ENCODE measurements at regions not wholly inside any gene's neighbourhood (a gene's known extent, or its start where the extent isn't known, plus 50 kb on each side); places are given as distances from the start of the nearest gene placed in this dataset.

GRCh38 chr16:66130296-66130905 is 236.1 kb upstream of the CDH5 start:
- Histone ChIP-seq H3K27me3 (no peaks in the 10 kb centered on the region), H3K4me3 (replicated peaks in 1 of 3) (no peak overlapping the region), H3K36me3 (no peaks in the 10 kb centered on the region), H3K4me1 (peaks cover 0 to 7% of the 10 kb centered on the region in 2 donors), H3K27ac (peak overlapping the region in 1 of 3 donors; percentile 17), H3K9me3 (no peaks in the 10 kb centered on the region)
- TF ChIP-seq CTCF (IDR thresholded peaks at IDR 0.05) (no peak), POLR2A (IDR thresholded peaks at IDR 0.05) (no peak)
- intact Hi-C loops (cut with DNase I) = no loop called here
- 73 to 80% methylated on average over 5 of the region's 5 CpGs for WGBS, 2 donors
- DNase-seq = no peak

GRCh38 chr16:66129196-66129595 is 237.3 kb upstream of the CDH5 start:
- Histone ChIP-seq H3K27ac (no peak overlapping the region), H3K27me3 (no peaks in the 10 kb centered on the region), H3K36me3 (no peaks in the 10 kb centered on the region), H3K9me3 (no peaks in the 10 kb centered on the region), H3K4me3 (replicated peaks in 1 of 3) (no peak overlapping the region), H3K4me1 (no peaks in the 10 kb centered on the region)
- no peak for DNase-seq
- no peak for TF ChIP-seq CTCF (IDR thresholded peaks at IDR 0.05)
- no peak for TF ChIP-seq POLR2A (IDR thresholded peaks at IDR 0.05)
- intact Hi-C loops (cut with DNase I) = no loop called here
- 72 to 77% methylated on average over 4 of the region's 4 CpGs for WGBS, 2 donors

GRCh38 chr16:66128371-66128770 is 238.1 kb upstream of the CDH5 start:
- DNase-seq = no peak
- H3K9me3 ChIP-seq = no peaks in the 10 kb centered on the region
- H3K27me3 ChIP-seq = no peaks in the 10 kb centered on the region
- H3K4me3 ChIP-seq (replicated peaks in 1 of 3) = no peak overlapping the region
- intact Hi-C loops (cut with DNase I) = no loop called here
- H3K27ac ChIP-seq = no peak overlapping the region
- H3K36me3 ChIP-seq = no peaks in the 10 kb centered on the region
- no peak for TF ChIP-seq CTCF (IDR thresholded peaks at IDR 0.05)
- no peak for TF ChIP-seq POLR2A (IDR thresholded peaks at IDR 0.05)
- no peaks in the 10 kb centered on the region for H3K4me1 ChIP-seq
- 76 to 78% methylated on average over 7 of the region's 7 CpGs for WGBS, 2 donors

GRCh38 chr16:66127459-66128370 is 238.8 kb upstream of the CDH5 start:
- H3K4me3 ChIP-seq (replicated peaks in 1 of 3) = no peak overlapping the region
- H3K36me3 ChIP-seq = no peaks in the 10 kb centered on the region
- peak; percentile 8 to 18 for DNase-seq
- no peaks in the 10 kb centered on the region for H3K4me1 ChIP-seq
- TF ChIP-seq POLR2A (IDR thresholded peaks at IDR 0.05) (no peak), CTCF (IDR thresholded peaks at IDR 0.05) (no peak)
- H3K9me3 ChIP-seq = no peaks in the 10 kb centered on the region
- 34 to 39% methylated on average over 26 of the region's 26 CpGs for WGBS, 2 donors
- H3K27ac ChIP-seq = no peak overlapping the region
- intact Hi-C loops (cut with DNase I) = no loop called here
- H3K27me3 ChIP-seq = no peaks in the 10 kb centered on the region

- H3K4me3 ChIP-seq (replicated peaks in 1 of 3) = no peak overlapping the region
- H3K27ac ChIP-seq = no peak overlapping the region
- intact Hi-C loops (cut with DNase I) = no loop called here
- H3K9me3 ChIP-seq = no peaks in the 10 kb centered on the region
- DNase-seq = no peak
- no peaks in the 10 kb centered on the region for H3K36me3 ChIP-seq
- TF ChIP-seq POLR2A (IDR thresholded peaks at IDR 0.05) (no peak), CTCF (IDR thresholded peaks at IDR 0.05) (no peak)
- no peaks in the 10 kb centered on the region for H3K4me1 ChIP-seq
- H3K27me3 ChIP-seq = no peaks in the 10 kb centered on the region
- 72 to 87% methylated on average over 7 of the region's 7 CpGs for WGBS, 2 donors
These were observed 245.0 kb upstream of the CDH5 start for GRCh38 chr16:66121466-66121865.
